ENCODE measurements at regions not wholly inside any gene's neighbourhood (a gene's known extent, or its start where the extent isn't known, plus 50 kb on each side); places are given as distances from the start of the nearest gene placed in this dataset.
"Not testable (repeated sequence)": the region's sequence is repeated elsewhere in the genome, so short reads cannot be mapped to it uniquely, and the experiment has no call there.

- not testable (repeated sequence) for DNase-seq; H3K27me3 ChIP-seq (ENCODE audit: control insufficient read depth, insufficient read depth, low read length); H3K36me3 ChIP-seq (replicated peaks; ENCODE audit: control insufficient read depth, insufficient read depth, low read length); H3K4me3 ChIP-seq (ENCODE audit: insufficient read depth, low read depth, low read length)
Measured at GRCh38 chr14:94820932-94821331, 51.0 kb upstream of the GSC start.

Data from H7 (cell line).